Neural cell (in vitro differentiated cells): ENCODE measurements at regions not wholly inside any gene's neighbourhood (a gene's known extent, or its start where the extent isn't known, plus 50 kb on each side); places are given as distances from the start of the nearest gene placed in this dataset.

Experiments
- H2AFZ ChIP-seq: fragments of 200-600, 300-800 bp; sonication (generic), shearing (Covaris generic); 2 replicates; pipeline ENCODE4 v1.6.0; 2014; ENCODE audit warnings: low read depth, mild to moderate bottlenecking, antibody characterized with exemption, low read length, moderate library complexity
- H3F3A ChIP-seq: fragments of 200-600 bp; shearing (Covaris generic); 2 replicates; pipeline ENCODE4 v1.6.1; 2016; ENCODE audit warnings: mild to moderate bottlenecking, moderate library complexity, mixed read lengths, antibody characterized with exemption, low read length; ENCODE audit not compliant: insufficient read depth, poor library complexity, severe bottlenecking
- H3K27ac ChIP-seq: fragments of 200-600, 300-800 bp; sonication (generic), shearing (Covaris generic); 2 replicates; pipeline ENCODE4 v1.5.1; 2014; ENCODE audit warnings: mild to moderate bottlenecking, low read length, moderate library complexity
- H3K27me3 ChIP-seq: fragments of 300-800, 200-600 bp; sonication (generic), shearing (Covaris generic); 2 replicates; pipeline ENCODE4 v1.6.0; 2014; ENCODE audit warnings: mild to moderate bottlenecking, low read depth, low read length, moderate library complexity; ENCODE audit not compliant: insufficient read depth
- H3K36me3 ChIP-seq: fragments of 300-800, 200-600 bp; sonication (generic), shearing (Covaris generic); 2 replicates; pipeline ENCODE4 v1.5.1; 2014; ENCODE audit warnings: mild to moderate bottlenecking, antibody characterized with exemption, low read length, moderate library complexity; ENCODE audit not compliant: insufficient read depth
- H3K4me2 ChIP-seq: fragments of 300-800, 200-600 bp; sonication (generic), shearing (Covaris generic); 2 replicates; pipeline ENCODE4 v1.6.0; 2014; ENCODE audit warnings: mild to moderate bottlenecking, low read length
- H3K4me3 ChIP-seq: fragments of 300-800, 200-600 bp; sonication (generic), shearing (Covaris generic); 2 replicates; pipeline ENCODE4 v1.5.1; 2014; ENCODE audit warnings: mild to moderate bottlenecking, low read length, moderate library complexity
- H3K79me2 ChIP-seq: fragments of 200-600 bp; shearing (Covaris generic); replicated peaks from 2 replicates; pipeline ENCODE4 v1.6.0; 2014; ENCODE audit warnings: mild to moderate bottlenecking, low read length, moderate library complexity; ENCODE audit not compliant: insufficient read depth
- H3K9ac ChIP-seq: fragments of 300-800, 200-600 bp; sonication (generic), shearing (Covaris generic); 2 replicates; pipeline ENCODE4 v1.6.1; 2016; ENCODE audit warnings: mild to moderate bottlenecking, low read length, mixed read lengths
- H3K9me2 ChIP-seq: fragments of 200-600 bp; shearing (Covaris generic); 2 replicates; pipeline ENCODE4 v1.6.1; 2016; ENCODE audit warnings: mild to moderate bottlenecking, low read length, mixed read lengths; ENCODE audit not compliant: insufficient read depth
- H3K9me3 ChIP-seq: fragments of 200-600, 300-800 bp; sonication (generic), shearing (Covaris generic); 2 replicates; pipeline ENCODE4 v1.6.1; 2016; ENCODE audit warnings: mild to moderate bottlenecking, mixed run types, low read length, moderate library complexity, mixed read lengths
- H4K20me1 ChIP-seq: fragments of 200-600 bp; shearing (Covaris generic); 2 replicates; pipeline ENCODE4 v1.6.1; 2016; ENCODE audit warnings: mild to moderate bottlenecking, mixed run types; ENCODE audit not compliant: insufficient read depth
- CTCF ChIP-seq: fragments of 450-650 bp; IDR thresholded peaks from 2 replicates; pipeline ENCODE4 v1.5.1; 2014; ENCODE audit warnings: antibody characterized with exemption, mild to moderate bottlenecking, moderate library complexity; ENCODE audit not compliant: poor library complexity, severe bottlenecking
- EP300 ChIP-seq: fragments of 450-650 bp; conservative IDR thresholded peaks from 2 replicates; pipeline ENCODE4 v1.6.1; 2014; ENCODE audit warnings: antibody characterized with exemption, mild to moderate bottlenecking, moderate library complexity; ENCODE audit not compliant: poor library complexity, severe bottlenecking
- EZH2 ChIP-seq: fragments of 200-600, 300-800 bp; shearing (Covaris generic), sonication (generic); IDR thresholded peaks from 2 replicates; pipeline ENCODE4 v1.6.1; 2014; ENCODE audit warnings: antibody characterized with exemption, low read length, borderline replicate concordance, mild to moderate bottlenecking; ENCODE audit not compliant: insufficient read depth, poor library complexity, severe bottlenecking
- MXI1 ChIP-seq: fragments of 450-650 bp; conservative IDR thresholded peaks from 2 replicates; pipeline ENCODE4 v1.6.1; 2014; ENCODE audit warnings: antibody characterized with exemption, mild to moderate bottlenecking; ENCODE audit not compliant: poor library complexity, severe bottlenecking
- POLR2AphosphoS5 ChIP-seq: IDR thresholded peaks from 2 replicates; pipeline ENCODE4 v1.6.1; 2012
- RAD21 ChIP-seq: fragments of 450-650 bp; conservative IDR thresholded peaks from 2 replicates; pipeline ENCODE4 v1.6.1; 2014; ENCODE audit warnings: antibody characterized with exemption, mild to moderate bottlenecking, moderate library complexity
- REST ChIP-seq: IDR thresholded peaks from 2 replicates; pipeline ENCODE4 v1.6.1; 2012; ENCODE audit warnings: borderline replicate concordance
- SMC3 ChIP-seq: fragments of 450-650 bp; conservative IDR thresholded peaks from 2 replicates; pipeline ENCODE4 v1.6.1; 2014; ENCODE audit warnings: antibody characterized with exemption, mild to moderate bottlenecking, moderate library complexity; ENCODE audit not compliant: poor library complexity
- TAF1 ChIP-seq: IDR thresholded peaks from 2 replicates; pipeline ENCODE4 v1.6.1; 2012; ENCODE audit warnings: low read depth

GRCh38 chr6:168860987-168861386 lies 392.7 kb downstream of the THBS2 start:
- Histone ChIP-seq H3K4me3 (no peak overlapping the region), H3K27ac (no peak overlapping the region), H3K79me2 (no peaks in the 10 kb centered on the region), H3K9ac (no peak overlapping the region), H3K36me3 (no peaks in the 10 kb centered on the region), H2AFZ (no peak overlapping the region), H3F3A (no peaks in the 10 kb centered on the region), H3K4me2 (no peak overlapping the region), H3K9me3 (no peaks in the 10 kb centered on the region), H4K20me1 (no peaks in the 10 kb centered on the region), H3K9me2 (no peaks in the 10 kb centered on the region), H3K27me3 (no peaks in the 10 kb centered on the region)
- TF ChIP-seq MXI1 (no peak), SMC3 (no peak), CTCF (no peak), TAF1 (no peak), REST (no peak), EZH2 (no peak), RAD21 (no peak), POLR2AphosphoS5 (no peak), EP300 (no peak)

- Histone ChIP-seq H3K9me2 (no peaks in the 10 kb centered on the region), H2AFZ (no peak overlapping the region), H3K27me3 (no peaks in the 10 kb centered on the region), H3K9me3 (no peaks in the 10 kb centered on the region), H3K27ac (no peak overlapping the region), H3K79me2 (no peaks in the 10 kb centered on the region), H3K36me3 (no peaks in the 10 kb centered on the region), H3K4me2 (no peak overlapping the region), H3K9ac (no peak overlapping the region), H3K4me3 (no peak overlapping the region), H3F3A (no peaks in the 10 kb centered on the region), H4K20me1 (no peaks in the 10 kb centered on the region)
- no peak for TF ChIP-seq REST
- TF ChIP-seq CTCF: no peak
- TF ChIP-seq TAF1: no peak
- no peak for TF ChIP-seq SMC3
- TF ChIP-seq EP300: no peak
- no peak for TF ChIP-seq EZH2
- TF ChIP-seq POLR2AphosphoS5: no peak
- no peak for TF ChIP-seq RAD21
- TF ChIP-seq MXI1: no peak
Measured at GRCh38 chr6:168860341-168860740, 393.3 kb downstream of the THBS2 start.
